HG02678 (cell line): ENCODE measurements at regions not wholly inside any gene's neighbourhood (a gene's known extent, or its start where the extent isn't known, plus 50 kb on each side); places are given as distances from the start of the nearest gene placed in this dataset.

Experiments
- ATAC-seq: cut with Tn5 transposase; IDR thresholded peaks from one replicate; pipeline ENCODE4 v1.9.1; 2021; ENCODE audit warnings: mild to moderate bottlenecking, moderate library complexity; ENCODE audit not compliant: unreplicated experiment

GRCh38 chrX:40199704-40200103 is 101.9 kb upstream of the BCOR start:
- ATAC-seq, result no peak

- no peak for ATAC-seq
These were observed 99.3 kb upstream of the BCOR start for GRCh38 chrX:40197071-40197470.

GRCh38 chrX:40195368-40195767 is 97.6 kb upstream of the BCOR start:
- no peak for ATAC-seq

DNA sequence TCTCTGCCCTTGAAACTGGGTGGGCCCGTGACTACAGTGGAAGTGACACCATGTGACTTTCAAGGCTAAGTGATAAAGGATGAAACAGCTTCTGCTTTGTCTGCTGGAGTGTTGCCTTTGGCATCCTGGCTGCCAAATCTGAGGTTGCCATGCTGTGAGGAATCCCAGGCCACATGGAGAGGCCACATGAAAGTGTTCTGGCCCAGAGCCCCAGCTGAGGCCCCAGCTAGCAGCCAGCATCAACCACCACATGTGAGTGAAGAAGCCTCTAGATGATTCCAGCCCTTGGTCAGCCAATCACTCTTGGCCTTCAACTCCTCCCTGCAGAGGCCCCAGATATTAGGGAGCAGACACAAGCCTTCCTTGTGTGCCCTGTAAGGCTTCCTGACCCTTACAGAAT is 94.4 kb upstream of the BCOR start:
- ATAC-seq, result no peak

DNA sequence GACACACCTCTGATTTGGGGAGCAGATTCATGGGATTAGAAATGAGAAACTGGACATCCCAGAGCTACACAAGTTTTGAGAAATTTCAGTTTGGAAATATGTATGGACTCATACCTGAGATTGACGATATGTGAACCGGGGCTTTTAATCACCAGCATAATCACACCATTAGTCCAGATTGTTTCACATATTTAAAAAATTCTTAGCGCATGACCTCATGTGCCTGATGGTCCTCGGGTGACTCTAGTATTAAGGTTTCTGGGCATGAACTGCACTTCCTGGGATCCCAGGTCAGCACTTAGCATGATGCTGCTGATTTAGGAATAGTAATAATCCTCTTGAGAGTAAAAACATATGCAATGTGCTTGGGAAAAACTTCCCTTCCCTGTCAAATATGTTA is 91.9 kb upstream of the BCOR start:
- no peak for ATAC-seq

DNA sequence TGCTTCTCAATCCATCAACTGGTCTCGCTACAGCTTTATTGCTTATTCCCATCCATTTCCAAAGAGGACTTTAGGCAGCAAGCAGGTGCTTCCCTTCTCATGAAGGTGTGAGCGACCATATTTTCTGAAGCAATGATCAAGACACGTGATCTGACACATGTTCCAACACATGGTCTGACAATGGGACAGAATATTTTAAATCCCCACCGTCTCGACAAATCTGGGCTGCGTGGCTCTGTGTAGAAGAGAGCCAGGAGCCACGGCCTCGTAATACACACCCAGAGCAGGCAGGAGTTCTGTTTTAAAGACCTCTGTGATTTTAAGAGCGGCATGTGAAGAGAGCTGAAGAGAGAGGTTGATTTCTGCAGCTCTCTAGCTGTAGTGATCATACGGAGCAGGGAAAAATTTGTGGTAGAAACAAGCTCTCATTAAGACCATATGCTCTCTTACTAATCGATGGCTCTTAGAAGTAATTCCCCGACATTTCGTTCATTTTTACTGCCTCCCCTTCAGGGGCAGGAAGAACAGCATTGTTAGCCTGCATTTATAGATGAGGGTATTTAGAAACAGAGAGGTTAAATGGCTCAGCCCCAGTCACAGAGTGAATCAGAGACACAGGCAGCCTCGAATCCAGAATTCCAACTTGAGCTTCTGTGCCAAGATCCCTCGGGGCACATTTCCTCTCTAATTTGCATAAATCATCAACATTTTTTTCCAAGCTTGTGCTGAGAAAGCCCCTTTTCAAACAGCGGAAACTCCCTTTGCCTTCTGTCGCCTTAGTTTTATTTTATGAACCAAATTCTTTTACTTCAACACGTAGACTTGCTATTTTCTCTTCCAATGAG is 91.0 kb upstream of the BCOR start:
- ATAC-seq, result no peak

DNA sequence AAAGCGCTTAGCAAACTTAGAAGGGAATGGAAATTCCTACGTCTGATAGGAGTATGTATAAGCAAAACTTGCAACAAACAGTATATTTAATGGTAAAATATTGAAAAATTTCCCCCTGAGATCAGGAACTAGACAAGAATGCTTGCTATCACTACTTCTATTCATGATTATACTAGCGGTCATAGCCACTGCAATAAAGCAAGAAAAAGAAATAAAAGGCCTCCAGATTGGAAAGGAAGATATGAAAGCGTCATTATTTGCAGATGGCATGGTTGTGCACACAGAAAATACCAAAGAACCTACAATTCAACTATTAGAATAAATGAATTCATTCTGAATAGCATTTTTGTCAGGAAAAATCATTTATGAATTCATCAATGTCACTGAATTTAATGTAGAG is 87.2 kb upstream of the BCOR start:
- no peak for ATAC-seq

DNA sequence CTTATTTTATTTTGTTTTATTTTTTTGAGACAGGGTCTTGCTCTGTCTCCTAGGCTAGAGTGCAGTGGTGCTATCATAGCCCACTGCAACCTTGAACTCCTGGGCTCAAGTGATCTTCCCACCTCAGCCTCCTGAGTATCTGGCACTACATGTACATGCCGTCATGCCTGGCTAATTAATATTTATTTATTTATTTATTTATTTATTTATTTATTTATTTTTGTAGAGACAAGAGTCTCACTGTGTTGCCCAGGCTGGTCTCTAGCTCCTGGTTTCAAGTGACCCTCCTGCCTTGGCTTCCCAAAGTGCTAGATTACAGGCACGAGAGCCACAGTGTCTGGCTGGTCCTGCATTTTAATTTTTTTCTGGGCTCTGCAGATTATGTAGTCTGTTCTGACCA is 84.9 kb upstream of the BCOR start:
- ATAC-seq, result no peak

DNA sequence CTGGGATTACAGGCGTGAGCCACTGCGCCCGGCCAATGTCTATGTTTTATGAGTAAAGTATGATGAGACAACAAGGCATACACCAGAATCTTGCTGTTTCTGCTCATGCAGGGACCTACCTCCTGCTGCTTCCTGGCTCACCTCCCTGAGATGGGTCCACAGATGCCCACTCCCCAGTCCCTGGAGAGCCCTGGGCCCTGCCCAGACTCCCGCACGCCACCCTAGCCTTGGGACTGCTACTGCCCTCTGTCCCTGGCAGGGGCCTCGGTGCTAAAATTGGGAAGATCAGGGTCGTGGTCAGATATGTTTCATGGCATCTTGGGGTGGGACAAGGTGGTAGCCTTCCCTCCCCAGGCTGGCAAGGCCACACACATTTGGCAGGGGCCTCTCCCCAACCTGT is 84.3 kb upstream of the BCOR start:
- no peak for ATAC-seq

DNA sequence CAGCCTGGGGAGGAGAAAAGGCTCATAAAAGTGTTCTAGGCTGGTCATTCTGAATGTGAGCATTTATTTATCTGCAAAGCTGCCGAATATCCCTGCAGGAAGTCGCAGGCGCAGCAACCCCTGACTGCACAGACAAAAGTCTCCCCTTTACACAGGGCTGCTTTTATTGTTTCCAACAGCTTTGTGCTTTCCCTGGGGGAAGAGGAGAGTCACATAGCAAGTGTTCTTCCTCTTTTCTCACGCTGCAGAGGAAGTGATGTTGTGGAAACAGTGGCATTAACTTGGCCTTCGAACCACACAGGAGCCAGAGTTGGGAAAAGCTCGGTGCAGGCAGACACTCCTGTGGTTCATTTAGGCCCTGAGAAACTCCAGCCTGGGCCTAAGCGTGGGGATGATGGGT is 81.5 kb upstream of the BCOR start:
- ATAC-seq, result no peak

DNA sequence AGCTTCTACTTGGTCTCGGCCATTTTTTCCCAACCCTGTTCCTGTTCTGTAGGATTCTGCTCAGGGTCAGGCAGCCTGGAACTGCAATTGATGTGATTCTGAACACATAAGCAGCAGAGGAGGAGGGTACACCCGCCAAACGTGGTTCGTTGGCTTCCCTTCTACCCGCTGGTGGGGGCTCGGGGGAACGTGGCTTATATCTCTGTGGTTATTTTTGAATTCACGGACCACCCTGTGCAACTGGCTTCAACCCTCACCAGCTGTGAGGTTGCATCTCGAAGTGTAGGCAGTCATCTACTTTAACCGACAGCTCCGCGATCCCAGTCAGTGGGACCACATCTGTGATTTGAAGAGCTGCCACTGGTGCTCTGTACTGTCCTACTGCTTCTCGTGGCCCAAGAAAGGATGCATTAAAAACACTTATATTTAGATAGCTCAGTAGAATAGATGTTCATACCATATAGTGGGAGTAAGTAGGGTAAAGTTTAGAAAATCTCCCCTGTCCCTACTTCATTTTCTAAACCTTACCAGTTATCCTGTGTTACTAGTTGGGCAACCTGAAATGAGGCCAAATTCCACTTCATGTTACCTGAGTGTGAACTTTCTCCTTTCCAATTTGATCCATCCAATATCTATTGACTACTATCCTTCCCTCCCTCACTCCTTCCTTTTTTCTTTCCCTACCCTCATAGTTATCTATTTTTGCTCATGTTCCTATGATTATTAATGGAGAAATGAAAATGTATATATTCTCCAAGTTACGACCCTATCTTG is 80.4 kb upstream of the BCOR start:
- no peak for ATAC-seq

DNA sequence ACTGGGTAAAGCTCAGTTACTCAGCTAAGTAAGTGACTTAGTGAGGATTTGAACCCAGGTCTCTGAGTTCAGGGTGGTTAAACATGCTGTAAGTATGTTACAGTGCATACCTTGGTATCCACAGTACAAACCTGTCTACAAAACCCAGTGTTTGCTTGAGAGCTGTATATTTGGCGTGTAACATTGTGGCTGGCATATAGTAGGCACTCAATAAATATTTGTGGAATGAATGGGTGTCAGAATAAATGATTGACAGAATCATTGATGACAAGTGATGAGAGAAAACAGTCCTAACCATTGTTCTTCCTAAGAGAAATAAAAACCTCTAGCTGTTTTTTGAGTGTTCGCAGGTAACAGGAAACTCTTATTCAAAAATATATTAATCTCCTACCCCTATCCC is 79.7 kb upstream of the BCOR start:
- ATAC-seq, result no peak

- no peak for ATAC-seq
These were observed 79.3 kb upstream of the BCOR start for GRCh38 chrX:40177117-40177430.

- ATAC-seq, result peak; percentile 37
These were observed 78.8 kb upstream of the BCOR start for GRCh38 chrX:40176351-40177116.

DNA sequence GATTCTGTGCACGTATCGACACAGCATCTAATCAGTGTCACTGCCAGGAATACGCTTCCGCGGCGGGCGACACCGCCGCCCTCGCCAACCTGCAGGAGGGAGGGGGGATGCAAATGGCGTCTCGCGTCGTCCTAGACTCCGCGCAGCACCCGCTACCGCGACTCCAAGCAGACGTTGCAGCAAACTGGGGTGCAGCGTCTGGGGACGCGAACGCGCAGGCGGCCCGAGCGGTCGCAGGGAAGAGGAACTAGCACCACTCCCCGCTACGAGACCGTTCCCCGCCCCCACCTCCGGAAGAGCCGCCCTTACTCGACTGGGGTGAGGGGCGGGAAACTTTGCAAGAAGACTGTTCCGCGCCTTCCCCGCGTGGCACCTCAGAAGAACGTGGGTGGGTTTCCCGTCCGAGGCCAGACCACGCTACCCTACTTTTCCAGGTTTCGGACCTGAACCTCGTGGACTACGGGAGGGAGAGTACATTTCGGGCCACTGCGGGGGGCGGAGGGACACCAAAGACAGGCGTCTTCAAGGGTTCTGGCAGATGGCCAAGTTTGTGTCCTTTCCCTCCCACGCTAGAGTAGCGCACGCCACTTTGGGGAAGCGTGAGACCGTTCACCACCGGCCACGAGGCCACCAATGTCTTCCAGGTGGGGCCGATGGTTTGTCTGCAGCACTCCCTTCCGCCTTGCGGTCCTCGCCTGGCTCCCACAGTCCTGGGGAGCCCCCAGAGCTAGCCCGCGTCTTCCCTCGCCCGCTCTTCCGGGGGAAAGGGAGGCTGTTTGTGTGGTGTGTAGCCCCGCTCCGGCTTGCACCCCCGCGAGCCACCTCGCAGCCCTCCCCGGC is 78.0 kb upstream of the BCOR start:
- ATAC-seq, result peak; percentile 38

GRCh38 chrX:40174854-40175510 is 77.2 kb upstream of the BCOR start:
- ATAC-seq, result peak; percentile 24

- ATAC-seq, result no peak
These were observed 76.5 kb upstream of the BCOR start for GRCh38 chrX:40174001-40174853.

- no peak for ATAC-seq
These were observed 75.6 kb upstream of the BCOR start for GRCh38 chrX:40173143-40174000.
